Loucy (cell line): ENCODE measurements at regions not wholly inside any gene's neighbourhood (a gene's known extent, or its start where the extent isn't known, plus 50 kb on each side); places are given as distances from the start of the nearest gene placed in this dataset.

Source experiments
- H2AFZ ChIP-seq: fragments of 200-600 bp; sonication (generic); 2 replicates; pipeline ENCODE4 v1.6.0; 2016; ENCODE audit warnings: antibody characterized with exemption, mild to moderate bottlenecking, low read length, moderate library complexity
- H3F3A ChIP-seq: fragments of 200-600 bp; 2 replicates; pipeline ENCODE4 v1.6.0; 2016; ENCODE audit warnings: antibody characterized with exemption, low read depth, mild to moderate bottlenecking
- H3K27me3 ChIP-seq: fragments of 200-600 bp; sonication (generic); 2 replicates; pipeline ENCODE4 v1.6.1; 2014; ENCODE audit warnings: low read length, mild to moderate bottlenecking; ENCODE audit not compliant: insufficient read depth, poor library complexity, severe bottlenecking
- H3K36me3 ChIP-seq: fragments of 200-600 bp; sonication (generic); 2 replicates; pipeline ENCODE4 v1.6.1; 2016; ENCODE audit warnings: low read length; ENCODE audit not compliant: insufficient read depth
- H3K4me1 ChIP-seq: fragments of 200-600 bp; sonication (generic); 2 replicates; pipeline ENCODE4 v1.5.1; 2014; ENCODE audit warnings: low read length, mild to moderate bottlenecking; ENCODE audit not compliant: insufficient read depth, poor library complexity, severe bottlenecking
- H3K4me2 ChIP-seq: fragments of 200-600 bp; sonication (generic); 2 replicates; pipeline ENCODE4 v1.6.0; 2014; ENCODE audit warnings: antibody characterized with exemption, low read length, low read depth, mild to moderate bottlenecking; ENCODE audit not compliant: poor library complexity, severe bottlenecking
- H3K4me3 ChIP-seq: fragments of 200-600 bp; sonication (generic); 2 replicates; pipeline ENCODE4 v1.5.1; 2014; ENCODE audit warnings: low read length, mild to moderate bottlenecking, mixed read lengths; ENCODE audit not compliant: poor library complexity, severe bottlenecking
- H3K79me2 ChIP-seq: fragments of 200-600 bp; sonication (generic); 2 replicates; pipeline ENCODE4 v1.6.1; 2014; ENCODE audit warnings: low read length; ENCODE audit not compliant: insufficient read depth
- H3K9ac ChIP-seq: fragments of 200-600 bp; sonication (generic); 2 replicates; pipeline ENCODE4 v1.6.0; 2014; ENCODE audit warnings: mild to moderate bottlenecking, low read depth, low read length, moderate library complexity; ENCODE audit not compliant: poor library complexity, severe bottlenecking
- H3K9me2 ChIP-seq: fragments of 200-600 bp; sonication (generic); replicated peaks from 2 replicates; pipeline ENCODE4 v1.6.1; 2016; ENCODE audit warnings: low read depth, low read length, mixed read lengths
- H3K9me3 ChIP-seq: fragments of 200-600 bp; sonication (generic); 2 replicates; pipeline ENCODE4 v1.6.1; 2014; ENCODE audit warnings: mild to moderate bottlenecking, antibody characterized with exemption, low read length, low read depth; ENCODE audit not compliant: insufficient read depth
- H4K20me1 ChIP-seq: fragments of 200-600 bp; sonication (generic); 2 replicates; pipeline ENCODE4 v1.6.0; 2014; ENCODE audit warnings: antibody characterized with exemption, low read length, mild to moderate bottlenecking; ENCODE audit not compliant: insufficient read depth, poor library complexity, severe bottlenecking
- CTCF ChIP-seq: fragments of 200-600 bp; sonication (generic); conservative IDR thresholded peaks from 2 replicates; pipeline ENCODE4 v1.5.1; 2014; ENCODE audit warnings: mild to moderate bottlenecking, antibody characterized with exemption, low read length
- EZH2phosphoT487 ChIP-seq: fragments of 200-600 bp; IDR thresholded peaks from 2 replicates; pipeline ENCODE4 v1.6.1; 2018; ENCODE audit warnings: antibody characterized with exemption, mild to moderate bottlenecking, moderate library complexity, borderline replicate concordance

GRCh38 chr6:139712830-139713229, 338.4 kb upstream of the CITED2 start:
- no peak overlapping the region for H3K4me2 ChIP-seq
- no peaks in the 10 kb centered on the region for H3K9me3 ChIP-seq
- no peaks in the 10 kb centered on the region for H3K36me3 ChIP-seq
- no peak overlapping the region for H2AFZ ChIP-seq
- H3K9ac ChIP-seq = no peak overlapping the region
- no peaks in the 10 kb centered on the region for H4K20me1 ChIP-seq
- H3K4me3 ChIP-seq = no peak overlapping the region
- H3K4me1 ChIP-seq = no peaks in the 10 kb centered on the region
- no peaks in the 10 kb centered on the region for H3K27me3 ChIP-seq
- TF ChIP-seq EZH2phosphoT487 (no peak), CTCF (no peak)
- H3F3A ChIP-seq = no peaks in the 10 kb centered on the region
- H3K79me2 ChIP-seq = no peaks in the 10 kb centered on the region
- no peaks in the 10 kb centered on the region for H3K9me2 ChIP-seq

- Histone ChIP-seq H3K36me3 (no peaks in the 10 kb centered on the region), H3K9ac (no peak overlapping the region), H3K4me2 (no peak overlapping the region), H3F3A (no peaks in the 10 kb centered on the region), H3K4me3 (no peak overlapping the region), H3K27me3 (no peaks in the 10 kb centered on the region), H4K20me1 (no peaks in the 10 kb centered on the region), H3K79me2 (no peaks in the 10 kb centered on the region), H2AFZ (no peak overlapping the region), H3K4me1 (no peaks in the 10 kb centered on the region), H3K9me3 (no peaks in the 10 kb centered on the region), H3K9me2 (no peaks in the 10 kb centered on the region)
- TF ChIP-seq EZH2phosphoT487 (no peak), CTCF (no peak)
These were observed 337.5 kb upstream of the CITED2 start for GRCh38 chr6:139711804-139712585.

- no peak overlapping the region for H2AFZ ChIP-seq
- TF ChIP-seq CTCF = no peak
- TF ChIP-seq EZH2phosphoT487 = no peak
- no peaks in the 10 kb centered on the region for H4K20me1 ChIP-seq
- no peak overlapping the region for H3K4me3 ChIP-seq
- H3F3A ChIP-seq = no peaks in the 10 kb centered on the region
- H3K4me2 ChIP-seq = no peak overlapping the region
- no peaks in the 10 kb centered on the region for H3K9me2 ChIP-seq
- H3K79me2 ChIP-seq = no peaks in the 10 kb centered on the region
- H3K36me3 ChIP-seq = no peaks in the 10 kb centered on the region
- H3K4me1 ChIP-seq = no peaks in the 10 kb centered on the region
- H3K9ac ChIP-seq = no peak overlapping the region
- H3K27me3 ChIP-seq = no peaks in the 10 kb centered on the region
- H3K9me3 ChIP-seq = no peaks in the 10 kb centered on the region
These were observed 336.1 kb upstream of the CITED2 start for GRCh38 chr6:139710556-139710955.
